ENCODE measurements at regions not wholly inside any gene's neighbourhood (a gene's known extent, or its start where the extent isn't known, plus 50 kb on each side); places are given as distances from the start of the nearest gene placed in this dataset.

GRCh38 chr10:2263561-2263960, 526.2 kb upstream of the ADARB2 start:
- TF ChIP-seq POLR2A (IDR thresholded peaks at IDR 0.05) (no peak), CTCF (IDR thresholded peaks at IDR 0.05) (no peak), POLR2AphosphoS5 (IDR thresholded peaks at IDR 0.05) (no peak)

Data from suprapubic skin (tissue), 4 donors.